ENCODE measurements at regions not wholly inside any gene's neighbourhood (a gene's known extent, or its start where the extent isn't known, plus 50 kb on each side); places are given as distances from the start of the nearest gene placed in this dataset.
A peak's percentile ranks its signal among the peaks of the same experiment; 100 is the strongest.

GRCh38 chr9:120258096-120258495 is 321.9 kb downstream of the CDK5RAP2 start:
- ATAC-seq (ENCODE audit: insufficient read depth, low FRiP score) (no peak), DNase-seq (no peak)
- TF ChIP-seq CTCF (IDR thresholded peaks at IDR 0.05; ENCODE audit: control extremely low read depth, extremely low read depth): no peak
- H3K9me3 ChIP-seq (ENCODE audit: control insufficient read depth in 4 of 4, insufficient read depth in 3 of 4, low read length in 3 of 4): peaks cover 0 to 5% (median 0%) of the 10 kb centered on the region in 4 donors
- no peak overlapping the region for H3K9ac ChIP-seq (ENCODE audit: insufficient read depth in 1 of 2, low read length in 2 of 2)
- no peaks in the 10 kb centered on the region for H3K36me3 ChIP-seq (ENCODE audit: control insufficient read depth in 4 of 4, insufficient read depth in 4 of 4, low read length in 4 of 4)
- 68 to 79% methylated on average over 3 of the region's 3 CpGs for WGBS, 2 donors
- H3K4me3 ChIP-seq: no peak overlapping the region
- no peaks in the 10 kb centered on the region for H3K4me1 ChIP-seq (ENCODE audit: control insufficient read depth in 5 of 5, insufficient read depth in 5 of 5, low read length in 5 of 5)
- peaks cover 0 to 2% (median 0%) of the 10 kb centered on the region in 3 donors for H3K27me3 ChIP-seq (ENCODE audit: control insufficient read depth in 3 of 3, insufficient read depth in 3 of 3, low read length in 2 of 3)
- no peak overlapping the region for H3K27ac ChIP-seq (ENCODE audit: low read depth in 1 of 2, low read length in 1 of 2)

- no peaks in the 10 kb centered on the region for H3K36me3 ChIP-seq (ENCODE audit: control insufficient read depth in 4 of 4, insufficient read depth in 4 of 4, low read length in 4 of 4)
- ATAC-seq (ENCODE audit: insufficient read depth, low FRiP score): no peak
- no peak overlapping the region for H3K4me3 ChIP-seq
- peaks cover 0 to 2% (median 0%) of the 10 kb centered on the region in 3 donors for H3K27me3 ChIP-seq (ENCODE audit: control insufficient read depth in 3 of 3, insufficient read depth in 3 of 3, low read length in 2 of 3)
- H3K9ac ChIP-seq (ENCODE audit: insufficient read depth in 1 of 2, low read length in 2 of 2): no peak overlapping the region
- H3K9me3 ChIP-seq (ENCODE audit: control insufficient read depth in 4 of 4, insufficient read depth in 3 of 4, low read length in 3 of 4): peaks cover 0 to 6% (median 0%) of the 10 kb centered on the region in 4 donors
- no peak for DNase-seq
- WGBS, 2 donors: 81 to 83% methylated on average over 6 of the region's 6 CpGs
- H3K4me1 ChIP-seq (ENCODE audit: control insufficient read depth in 5 of 5, insufficient read depth in 5 of 5, low read length in 5 of 5): no peaks in the 10 kb centered on the region
- no peak overlapping the region for H3K27ac ChIP-seq (ENCODE audit: low read depth in 1 of 2, low read length in 1 of 2)
- TF ChIP-seq CTCF (IDR thresholded peaks at IDR 0.05; ENCODE audit: control extremely low read depth, extremely low read depth): no peak
Measured at GRCh38 chr9:120257483-120257882, 322.5 kb downstream of the CDK5RAP2 start.

- Histone ChIP-seq H3K27me3 (ENCODE audit: control insufficient read depth in 3 of 3, insufficient read depth in 3 of 3, low read length in 2 of 3) (peaks cover 0 to 2% (median 0%) of the 10 kb centered on the region in 3 donors), H3K27ac (ENCODE audit: low read depth in 1 of 2, low read length in 1 of 2) (no peak overlapping the region), H3K9ac (ENCODE audit: insufficient read depth in 1 of 2, low read length in 2 of 2) (no peak overlapping the region), H3K9me3 (ENCODE audit: control insufficient read depth in 4 of 4, insufficient read depth in 3 of 4, low read length in 3 of 4) (peaks cover 0 to 6% (median 0%) of the 10 kb centered on the region in 4 donors), H3K4me3 (no peak overlapping the region), H3K36me3 (ENCODE audit: control insufficient read depth in 4 of 4, insufficient read depth in 4 of 4, low read length in 4 of 4) (no peaks in the 10 kb centered on the region), H3K4me1 (ENCODE audit: control insufficient read depth in 5 of 5, insufficient read depth in 5 of 5, low read length in 5 of 5) (no peaks in the 10 kb centered on the region)
- no peak for DNase-seq
- ATAC-seq (ENCODE audit: insufficient read depth, low FRiP score): no peak
- no peak for TF ChIP-seq CTCF (IDR thresholded peaks at IDR 0.05; ENCODE audit: control extremely low read depth, extremely low read depth)
Measured at GRCh38 chr9:120256146-120256545, 323.8 kb downstream of the CDK5RAP2 start.

- Histone ChIP-seq H3K4me1 (ENCODE audit: control insufficient read depth in 5 of 5, insufficient read depth in 5 of 5, low read length in 5 of 5) (no peaks in the 10 kb centered on the region), H3K27me3 (ENCODE audit: control insufficient read depth in 3 of 3, insufficient read depth in 3 of 3, low read length in 2 of 3) (peaks cover 0 to 2% (median 0%) of the 10 kb centered on the region in 3 donors), H3K9me3 (ENCODE audit: control insufficient read depth in 4 of 4, insufficient read depth in 3 of 4, low read length in 3 of 4) (peaks cover 0 to 5% (median 0%) of the 10 kb centered on the region in 4 donors), H3K27ac (ENCODE audit: low read depth in 1 of 2, low read length in 1 of 2) (no peak overlapping the region), H3K4me3 (no peak overlapping the region), H3K9ac (ENCODE audit: insufficient read depth in 1 of 2, low read length in 2 of 2) (no peak overlapping the region), H3K36me3 (ENCODE audit: control insufficient read depth in 4 of 4, insufficient read depth in 4 of 4, low read length in 4 of 4) (no peaks in the 10 kb centered on the region)
- ATAC-seq (ENCODE audit: insufficient read depth, low FRiP score) (no peak), DNase-seq (peak in 1 of 3 donors; percentile 13)
- no peak for TF ChIP-seq CTCF (IDR thresholded peaks at IDR 0.05; ENCODE audit: control extremely low read depth, extremely low read depth)
- WGBS, 2 donors: 17 to 27% methylated on average over 2 of the region's 2 CpGs
Measured at GRCh38 chr9:120252248-120252647, 327.7 kb downstream of the CDK5RAP2 start.

Measured in lung (tissue), 11 donors.